A549 (cell line): ENCODE measurements at regions not wholly inside any gene's neighbourhood (a gene's known extent, or its start where the extent isn't known, plus 50 kb on each side); places are given as distances from the start of the nearest gene placed in this dataset.

ENCODE experiments used
- CBX2 ChIP-seq: fragments of 200-600 bp; sonication (generic); IDR thresholded peaks from 2 replicates; pipeline ENCODE4 v1.6.1; 2016; ENCODE audit warnings: low read depth, mild to moderate bottlenecking, borderline replicate concordance
- POLR2A ChIP-seq: IDR thresholded peaks from 2 replicates; pipeline ENCODE4 v1.6.1; 2012; ENCODE audit warnings: mild to moderate bottlenecking, low read length
- RCOR1 ChIP-seq: fragments of 150-350 bp; IDR thresholded peaks from 2 replicates; pipeline ENCODE4 v1.6.1; 2014; ENCODE audit warnings: antibody characterized with exemption, low read length, low read depth
- TF ChIP-seq, protein P1 (sequence below): fragments of >200 bp; sonication (Bioruptor Twin); formaldehyde crosslinking; IDR thresholded peaks from 3 replicates; pipeline ENCODE4 v1.5.1; 2016
- TF ChIP-seq, protein P2 (sequence below): IDR thresholded peaks from 2 replicates; pipeline ENCODE4 v1.6.1; 2012

DNA sequence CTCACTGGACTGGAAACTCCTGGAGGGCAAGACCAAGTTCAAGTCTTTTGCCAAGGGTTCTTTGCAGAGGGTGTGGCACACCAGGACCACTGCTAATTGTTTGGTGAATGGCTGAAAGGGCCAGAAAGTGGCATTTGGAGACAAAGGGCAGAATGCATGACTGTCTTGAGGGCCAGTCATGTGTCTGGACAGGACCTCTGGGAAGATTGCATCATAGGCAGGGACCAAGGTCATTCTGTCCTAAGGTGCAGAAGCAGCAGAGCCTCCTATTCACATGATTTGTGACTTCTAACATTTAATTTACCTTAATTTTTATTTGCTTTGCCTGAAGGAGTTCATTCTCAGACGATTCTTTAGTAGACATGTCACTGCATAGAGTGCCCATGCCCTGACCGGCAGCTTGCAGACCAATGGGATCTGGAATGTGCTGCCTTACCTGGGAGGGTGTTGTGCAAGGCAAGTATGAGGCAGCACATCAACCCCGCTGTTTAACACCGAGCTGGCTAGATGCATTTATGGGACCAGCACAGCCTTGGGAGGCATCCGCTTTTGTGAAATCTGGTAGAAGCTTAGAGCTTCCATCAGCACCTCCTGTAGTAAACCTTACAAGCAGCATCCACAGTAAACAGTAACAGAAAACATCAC, 62.3 kb upstream of the MAF start:
- TF ChIP-seq, protein P1, sequence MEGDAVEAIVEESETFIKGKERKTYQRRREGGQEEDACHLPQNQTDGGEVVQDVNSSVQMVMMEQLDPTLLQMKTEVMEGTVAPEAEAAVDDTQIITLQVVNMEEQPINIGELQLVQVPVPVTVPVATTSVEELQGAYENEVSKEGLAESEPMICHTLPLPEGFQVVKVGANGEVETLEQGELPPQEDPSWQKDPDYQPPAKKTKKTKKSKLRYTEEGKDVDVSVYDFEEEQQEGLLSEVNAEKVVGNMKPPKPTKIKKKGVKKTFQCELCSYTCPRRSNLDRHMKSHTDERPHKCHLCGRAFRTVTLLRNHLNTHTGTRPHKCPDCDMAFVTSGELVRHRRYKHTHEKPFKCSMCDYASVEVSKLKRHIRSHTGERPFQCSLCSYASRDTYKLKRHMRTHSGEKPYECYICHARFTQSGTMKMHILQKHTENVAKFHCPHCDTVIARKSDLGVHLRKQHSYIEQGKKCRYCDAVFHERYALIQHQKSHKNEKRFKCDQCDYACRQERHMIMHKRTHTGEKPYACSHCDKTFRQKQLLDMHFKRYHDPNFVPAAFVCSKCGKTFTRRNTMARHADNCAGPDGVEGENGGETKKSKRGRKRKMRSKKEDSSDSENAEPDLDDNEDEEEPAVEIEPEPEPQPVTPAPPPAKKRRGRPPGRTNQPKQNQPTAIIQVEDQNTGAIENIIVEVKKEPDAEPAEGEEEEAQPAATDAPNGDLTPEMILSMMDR, result no peak
- TF ChIP-seq POLR2A (no peak), RCOR1 (no peak), CBX2 (no peak)
- TF ChIP-seq, protein P2, sequence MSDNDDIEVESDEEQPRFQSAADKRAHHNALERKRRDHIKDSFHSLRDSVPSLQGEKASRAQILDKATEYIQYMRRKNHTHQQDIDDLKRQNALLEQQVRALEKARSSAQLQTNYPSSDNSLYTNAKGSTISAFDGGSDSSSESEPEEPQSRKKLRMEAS, result no peak
